HG02798 (cell line): ENCODE measurements at regions not wholly inside any gene's neighbourhood (a gene's known extent, or its start where the extent isn't known, plus 50 kb on each side); places are given as distances from the start of the nearest gene placed in this dataset.

ENCODE experiments used
- ATAC-seq: cut with Tn5 transposase; IDR thresholded peaks from one replicate; pipeline ENCODE4 v1.9.1; 2021; ENCODE audit warnings: mild to moderate bottlenecking; ENCODE audit not compliant: unreplicated experiment, poor library complexity

DNA sequence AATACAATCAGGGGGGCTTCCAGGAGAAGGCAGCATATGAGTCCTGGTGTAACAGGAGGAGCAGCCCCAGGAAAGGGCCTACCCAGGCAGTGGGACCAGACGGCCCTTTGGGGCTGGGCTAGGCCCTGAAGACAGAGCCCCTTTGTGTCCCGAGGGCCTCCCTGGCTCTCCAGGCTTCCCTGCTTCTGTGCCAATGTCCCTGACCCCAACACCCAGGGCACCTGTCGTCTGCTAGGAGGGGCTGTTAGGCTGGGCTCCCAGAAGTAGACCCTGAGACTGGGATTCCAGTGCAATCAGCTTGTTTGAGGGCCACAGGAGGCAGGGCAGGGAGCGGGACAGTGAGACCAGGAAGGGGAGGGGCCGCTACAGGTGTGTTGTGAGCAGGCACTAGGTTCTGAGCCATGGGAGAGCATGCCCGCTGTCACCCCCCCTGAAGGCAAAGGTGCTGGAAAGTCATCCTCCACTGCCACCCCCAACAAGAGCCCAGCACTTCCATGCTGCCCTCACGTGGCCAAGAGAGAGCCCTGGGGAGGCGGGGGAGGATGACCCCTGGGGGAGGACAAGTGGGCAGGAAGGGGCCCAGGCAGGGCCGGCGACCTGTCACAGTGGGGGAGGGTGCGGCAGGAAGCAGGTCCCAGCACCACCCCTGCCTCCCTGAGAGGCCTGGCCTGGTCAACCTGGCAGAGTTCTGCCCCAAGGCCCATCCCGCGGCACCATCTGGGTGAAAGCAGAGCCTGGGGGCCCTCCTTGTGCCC lies 64.8 kb downstream of the ADRA2C start:
- ATAC-seq, result no peak

DNA sequence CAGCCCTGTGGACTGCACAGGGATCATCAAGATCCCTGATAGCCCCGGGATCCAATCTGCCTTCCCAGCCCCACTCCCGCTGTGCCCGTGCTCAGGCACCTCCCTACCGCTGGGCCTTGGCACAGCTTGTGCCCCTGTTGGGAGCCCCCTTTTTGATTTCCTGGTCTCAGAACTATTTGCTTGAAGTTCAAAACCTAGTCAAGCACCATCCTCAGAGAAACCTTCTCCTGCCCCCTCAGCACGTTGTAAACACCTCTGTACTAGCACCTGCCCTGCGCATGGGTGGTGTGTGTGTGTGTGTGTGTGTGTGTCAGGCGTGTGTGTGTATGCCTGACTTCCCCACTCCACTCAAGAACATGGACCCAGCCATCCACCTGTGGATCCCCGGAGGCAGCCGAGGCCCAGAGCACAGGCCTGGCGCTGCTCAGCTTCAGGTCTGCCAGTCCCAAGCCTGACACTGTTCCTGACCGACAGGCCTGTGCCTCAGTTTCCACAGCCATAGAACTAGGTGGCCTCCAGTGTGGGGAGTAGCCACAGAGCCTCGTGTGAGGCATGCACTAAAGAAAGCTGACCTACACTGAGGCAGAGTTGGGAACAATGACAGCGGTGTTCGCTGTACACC lies 65.5 kb downstream of the ADRA2C start:
- no peak for ATAC-seq

DNA sequence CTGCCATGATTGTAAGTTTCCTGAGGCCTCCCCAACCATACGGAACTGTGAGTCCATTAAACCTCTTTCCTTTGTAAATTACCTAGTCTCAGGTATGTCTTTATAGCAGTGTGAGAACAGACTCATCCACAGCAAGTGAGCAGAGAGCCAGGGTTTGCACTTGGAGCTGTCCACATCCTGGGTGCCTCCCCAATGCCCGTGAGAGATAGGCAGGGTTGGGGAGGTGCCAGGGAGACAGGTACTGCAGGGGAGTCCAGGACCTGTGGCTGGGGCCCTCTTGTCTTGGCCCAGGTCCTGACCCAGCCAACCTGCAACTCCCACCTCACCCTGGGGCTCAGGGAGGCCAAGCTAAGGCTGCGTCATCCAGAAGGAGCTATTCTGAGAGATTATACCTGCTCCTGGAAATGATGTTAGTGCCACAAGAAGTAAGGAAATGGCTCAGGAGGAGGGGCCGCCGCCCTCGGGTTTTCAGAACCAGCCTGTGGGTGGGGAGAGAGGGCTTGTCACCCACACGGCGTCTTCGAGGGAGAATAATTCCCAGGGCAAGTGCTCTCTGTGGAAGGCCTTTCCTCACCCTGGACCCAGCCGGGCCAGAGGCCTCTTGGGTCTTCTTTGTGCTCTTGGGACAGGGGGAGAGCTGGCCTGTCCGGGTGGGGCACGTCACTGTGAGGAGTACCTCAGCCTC lies 66.5 kb downstream of the ADRA2C start:
- no peak for ATAC-seq

DNA sequence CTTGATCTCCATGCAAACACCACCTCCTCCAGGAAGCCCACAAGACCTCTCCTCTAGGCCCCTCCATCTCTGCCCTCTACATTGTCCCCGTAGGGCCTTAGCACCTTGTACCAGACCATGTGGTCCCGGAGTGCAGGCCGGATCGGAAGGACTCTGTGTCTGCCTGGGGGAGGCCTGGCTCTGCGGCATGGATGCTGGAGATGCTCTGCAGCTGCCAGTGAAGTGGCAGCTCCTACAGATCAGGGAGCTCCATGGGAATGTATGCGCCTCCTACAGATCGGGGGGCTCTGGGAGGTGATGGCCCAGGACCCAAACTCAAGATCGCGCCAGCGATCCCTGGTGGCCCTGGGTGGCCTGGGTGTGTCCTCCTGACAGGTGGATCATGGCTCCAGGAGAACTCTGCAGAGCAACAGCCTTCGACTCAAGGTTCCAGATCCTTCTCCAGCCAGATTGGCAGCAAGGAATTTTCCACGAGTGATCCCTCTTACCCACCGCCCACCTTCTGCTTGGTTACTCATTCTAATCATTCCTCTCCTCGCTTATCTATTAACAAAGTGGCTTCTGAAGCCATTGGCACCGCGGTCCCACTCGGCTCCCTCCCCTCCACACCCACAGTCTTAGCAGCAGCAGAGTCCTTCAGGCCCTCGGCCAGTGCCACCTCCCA lies 67.3 kb downstream of the ADRA2C start:
- ATAC-seq, result no peak

DNA sequence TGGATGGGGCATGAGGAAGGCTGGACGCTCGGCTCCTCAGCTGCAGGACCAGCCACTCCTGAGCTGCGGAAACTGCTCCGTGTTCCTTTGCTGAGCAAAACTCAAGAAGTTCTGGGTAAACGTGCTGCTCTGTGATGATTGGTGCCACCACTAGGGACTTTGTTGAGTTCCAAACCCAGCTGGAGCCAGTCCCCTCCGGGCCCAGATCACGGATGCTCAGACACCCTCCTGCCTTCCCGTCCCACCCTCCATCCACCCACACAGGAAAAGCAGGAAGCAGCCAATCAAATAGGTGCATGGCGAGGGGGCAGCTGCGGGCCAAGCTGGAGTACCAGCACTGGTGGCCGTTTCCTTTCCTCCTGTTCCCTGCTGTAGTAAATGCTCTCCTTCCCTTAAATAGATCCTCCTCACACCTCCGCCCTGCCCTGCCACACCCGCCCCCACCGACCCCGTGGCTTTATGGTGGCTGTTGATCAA lies 68.0 kb downstream of the ADRA2C start:
- ATAC-seq, result no peak

DNA sequence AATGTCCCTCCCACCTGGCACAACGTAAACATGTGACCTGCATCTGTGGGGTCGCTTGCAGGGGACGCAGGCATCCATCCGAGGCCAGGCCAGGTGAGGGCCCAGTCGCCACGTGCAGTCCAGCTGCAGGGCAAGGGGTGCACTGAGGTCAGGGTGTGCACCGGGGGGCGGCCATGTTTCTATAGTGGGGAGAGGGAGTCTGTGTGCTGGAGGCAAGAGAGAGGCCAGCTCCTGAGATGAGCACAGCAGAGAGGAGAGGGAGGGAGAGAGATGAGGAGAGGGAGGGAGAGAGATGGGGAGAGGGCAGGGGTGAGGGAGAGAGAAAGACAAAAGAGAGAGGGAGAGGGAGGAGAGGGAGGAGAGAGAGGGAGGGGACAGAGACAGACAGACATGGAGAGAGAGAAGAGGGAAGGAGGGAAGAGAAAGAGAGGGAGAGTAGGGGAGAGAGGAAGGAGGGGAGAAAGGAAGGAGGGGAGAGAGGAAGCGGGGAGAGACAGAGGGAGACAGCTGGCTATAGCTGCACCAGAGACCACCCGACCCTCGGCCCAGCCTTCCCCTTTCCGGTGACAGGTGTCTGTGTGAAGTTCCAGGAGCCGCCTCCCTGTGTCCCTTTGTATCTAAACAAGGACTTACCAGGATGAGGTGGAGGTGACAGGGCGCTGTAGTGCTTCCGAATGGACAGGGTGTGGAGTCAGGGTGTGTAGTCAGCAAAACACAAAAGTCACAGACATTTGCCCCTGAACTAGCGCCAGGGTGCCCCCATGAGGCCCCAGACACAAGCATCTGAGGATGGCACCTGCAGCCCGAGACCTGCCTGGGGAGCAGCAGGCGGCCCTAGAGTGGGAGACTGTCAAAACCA lies 68.7 kb downstream of the ADRA2C start:
- ATAC-seq, result no peak

DNA sequence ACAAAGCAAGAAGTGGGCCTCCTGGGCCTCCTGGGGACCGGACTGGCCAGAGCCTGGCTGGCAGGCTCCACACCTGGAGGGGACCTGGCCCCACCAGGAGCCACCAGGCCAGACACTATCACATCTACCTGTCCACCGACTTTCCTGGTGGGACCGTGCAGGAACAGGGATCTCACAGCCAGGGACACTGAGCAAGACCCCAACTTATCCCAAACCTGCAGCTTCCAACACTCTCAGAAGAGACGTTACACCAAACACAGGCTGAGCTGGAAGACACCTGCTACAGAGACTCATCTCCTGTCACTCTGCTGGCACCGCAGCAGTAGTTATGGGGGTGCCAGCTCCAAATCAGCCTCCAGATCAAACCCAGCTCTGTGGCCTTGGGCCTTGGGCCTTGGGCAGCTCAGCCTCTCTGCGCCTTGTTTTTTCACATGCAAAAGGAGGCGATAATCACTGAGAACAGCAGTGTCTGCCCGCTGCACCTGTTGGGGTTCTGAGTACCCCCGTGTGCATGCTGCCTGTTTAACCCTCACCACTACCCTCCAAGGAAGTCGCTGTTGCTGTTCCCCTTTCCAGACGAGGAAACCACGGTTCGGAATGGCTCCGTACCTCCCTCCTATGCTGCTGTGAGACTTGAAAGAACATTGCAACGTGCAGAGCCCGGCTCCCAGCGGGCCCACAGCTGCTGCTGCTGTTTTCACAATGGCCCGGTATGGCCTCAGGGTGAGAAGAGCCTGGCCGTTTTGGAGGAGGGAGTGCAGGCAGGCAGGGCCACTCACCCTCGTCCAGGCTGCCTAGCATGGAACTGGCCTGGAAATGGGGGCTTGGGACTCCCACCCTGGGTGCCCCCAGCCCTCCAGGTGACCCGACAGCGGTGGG lies 69.6 kb downstream of the ADRA2C start:
- ATAC-seq, result no peak

DNA sequence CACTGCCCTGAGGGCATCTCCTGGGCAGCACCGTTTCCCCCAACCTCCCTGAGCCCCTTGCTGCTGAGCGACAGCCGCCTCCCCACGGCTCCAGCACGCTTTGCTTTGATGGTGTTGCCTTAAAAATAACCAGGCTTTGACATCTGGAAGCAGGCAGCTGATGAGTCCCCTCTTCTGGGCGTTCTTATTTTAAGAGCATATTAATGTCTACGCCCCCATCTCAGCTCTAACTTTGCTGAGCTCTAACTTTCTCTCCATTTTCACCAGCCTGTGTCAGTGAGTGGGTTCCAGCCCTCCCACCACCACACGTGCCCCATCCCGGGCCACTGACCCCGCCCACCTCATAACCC lies 70.2 kb downstream of the ADRA2C start:
- ATAC-seq, result no peak

DNA sequence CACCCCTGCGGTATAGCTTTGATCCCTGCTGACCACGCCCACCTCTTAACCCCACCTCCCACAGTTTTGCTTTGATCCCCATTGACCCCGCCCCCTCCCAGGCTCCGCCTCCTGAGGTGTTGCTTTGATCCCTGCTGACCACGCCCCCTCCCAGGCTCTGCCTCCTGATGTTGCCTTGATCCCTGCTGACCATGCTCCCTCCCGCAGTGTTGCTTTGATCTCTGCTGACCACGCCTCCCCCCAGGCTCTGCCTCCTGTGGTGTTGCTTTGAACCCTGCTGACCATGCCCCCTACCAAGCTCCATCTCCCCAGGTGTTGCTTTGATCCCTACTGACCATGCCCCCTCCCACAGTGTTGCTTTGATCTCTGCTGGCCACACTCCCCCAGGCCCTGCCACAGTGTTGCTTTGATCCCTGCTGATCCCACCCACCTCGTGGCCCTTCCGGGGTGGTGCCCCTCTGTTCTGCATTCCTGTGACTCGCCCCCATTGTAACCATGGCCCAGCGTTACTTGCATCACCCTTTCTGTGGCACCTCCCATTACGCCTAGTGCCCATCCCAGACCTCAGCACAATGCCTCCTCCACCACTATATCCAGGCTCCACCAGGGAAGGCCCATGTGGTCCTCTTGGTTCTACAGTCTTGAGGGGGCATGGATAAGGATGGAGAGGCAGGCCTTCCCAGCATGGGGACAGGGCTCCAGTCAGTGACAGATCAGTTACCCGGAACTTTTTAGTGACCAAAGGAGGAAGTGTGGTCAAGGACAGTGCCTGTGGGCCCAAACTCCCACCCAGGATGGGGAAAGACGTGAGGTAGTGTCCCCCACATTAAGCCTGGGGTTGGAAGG lies 70.8 kb downstream of the ADRA2C start:
- ATAC-seq, result no peak

DNA sequence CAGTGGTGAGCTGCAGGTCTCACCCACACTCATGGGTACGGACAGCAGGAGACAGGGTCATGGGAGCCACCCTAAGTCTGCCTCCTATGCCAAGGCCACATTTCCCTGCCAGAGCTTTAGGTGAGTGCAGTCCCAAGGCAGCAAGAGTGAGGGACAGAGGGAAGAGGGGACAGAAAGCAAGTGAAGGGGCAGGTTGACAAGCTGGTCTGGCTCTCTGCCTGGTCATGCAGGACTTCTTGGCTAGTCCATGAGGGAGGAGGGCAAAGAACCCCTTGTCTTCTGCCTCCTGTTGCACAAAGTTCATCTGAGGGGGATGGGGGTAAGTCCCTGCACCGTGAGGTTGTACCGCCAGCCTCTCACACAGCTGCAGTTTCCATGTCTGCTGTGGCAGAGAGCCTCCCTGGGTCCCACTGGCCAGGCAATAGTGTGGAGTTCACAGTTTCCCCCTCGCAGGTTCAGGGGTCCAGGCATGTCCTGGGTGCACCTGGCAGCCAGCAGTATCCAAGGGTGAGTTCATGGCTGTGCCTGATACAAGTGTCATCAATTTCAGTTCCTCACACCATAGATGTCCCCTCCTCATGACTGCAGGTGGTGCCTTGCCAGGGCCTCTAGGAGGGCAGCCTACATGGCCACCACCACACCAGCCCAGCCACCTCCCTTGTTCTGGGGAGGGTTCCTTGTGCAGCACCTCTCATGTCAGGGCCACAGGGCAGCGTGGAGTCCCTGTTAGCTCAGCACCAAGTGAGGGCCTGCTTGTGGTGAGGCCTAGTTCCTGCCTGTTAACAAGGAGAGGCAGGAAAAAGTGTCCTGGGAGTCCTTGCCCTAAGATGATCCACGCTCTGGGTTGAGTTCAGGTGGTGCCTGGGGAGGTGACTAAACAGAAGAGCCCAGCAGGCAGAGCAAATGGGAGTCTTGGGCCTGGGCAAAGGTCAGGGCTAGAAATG lies 72.5 kb downstream of the ADRA2C start:
- no peak for ATAC-seq

DNA sequence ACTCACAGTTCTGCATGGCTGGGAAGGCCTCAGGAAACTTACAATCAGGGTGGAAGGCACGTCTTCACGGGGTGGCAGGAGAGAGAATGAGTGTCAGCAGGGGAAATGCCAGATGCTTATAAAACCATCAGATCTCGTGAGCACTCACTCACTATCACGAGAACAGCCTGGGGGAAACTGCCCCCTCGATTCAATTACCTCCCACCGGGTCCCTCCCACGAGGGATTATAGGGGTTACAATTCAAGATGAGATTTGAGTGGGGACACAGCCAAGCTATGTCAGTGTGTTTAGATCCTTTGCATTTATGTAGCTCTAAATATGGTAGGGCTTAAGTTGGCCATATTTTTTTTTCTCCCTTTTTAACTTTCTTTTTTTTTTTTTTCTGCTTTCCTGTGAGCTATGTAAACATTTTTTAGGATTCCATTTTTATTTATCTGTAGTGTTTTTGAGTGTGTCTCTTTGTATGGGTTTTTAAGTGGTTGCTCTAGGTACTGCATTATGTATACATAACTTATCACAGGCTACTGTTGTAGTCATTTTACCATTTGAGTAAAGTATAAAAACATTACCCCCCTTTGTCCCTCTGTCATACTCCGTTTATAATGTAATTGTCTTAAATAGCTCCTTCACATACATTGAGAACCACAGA lies 79.0 kb downstream of the ADRA2C start:
- no peak for ATAC-seq

DNA sequence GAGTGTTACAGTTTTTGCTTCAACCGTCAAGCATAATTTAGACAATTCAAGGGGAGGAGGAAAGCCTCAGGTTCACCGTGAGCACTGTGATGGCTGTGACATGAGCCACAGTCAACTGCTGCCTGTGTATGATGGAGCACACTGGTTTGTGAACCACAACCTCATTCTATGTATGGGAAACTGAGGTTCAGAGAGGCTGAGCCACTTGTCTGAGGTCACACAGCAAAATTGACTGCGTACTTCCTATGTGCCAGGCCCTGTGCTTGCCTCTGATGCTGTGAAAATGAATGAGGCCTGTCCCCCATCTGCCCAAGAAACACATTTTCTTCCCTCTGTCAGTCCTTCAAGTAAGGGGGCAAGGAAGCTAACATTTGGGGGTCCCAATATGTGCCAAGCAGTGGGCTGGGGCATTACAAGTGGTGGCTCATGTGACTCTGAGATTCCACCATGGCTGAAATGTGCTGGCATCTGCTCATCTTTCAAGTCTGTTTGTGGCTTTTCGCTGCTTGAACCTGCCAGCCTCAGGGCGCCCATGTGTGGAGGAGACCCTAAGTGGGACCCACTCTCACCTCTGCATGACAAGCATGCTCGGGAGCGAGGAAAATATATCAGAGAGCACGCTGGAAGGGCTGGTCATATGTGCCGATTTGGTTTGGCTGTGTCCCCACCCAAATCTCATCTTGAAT lies 79.7 kb downstream of the ADRA2C start:
- no peak for ATAC-seq

DNA sequence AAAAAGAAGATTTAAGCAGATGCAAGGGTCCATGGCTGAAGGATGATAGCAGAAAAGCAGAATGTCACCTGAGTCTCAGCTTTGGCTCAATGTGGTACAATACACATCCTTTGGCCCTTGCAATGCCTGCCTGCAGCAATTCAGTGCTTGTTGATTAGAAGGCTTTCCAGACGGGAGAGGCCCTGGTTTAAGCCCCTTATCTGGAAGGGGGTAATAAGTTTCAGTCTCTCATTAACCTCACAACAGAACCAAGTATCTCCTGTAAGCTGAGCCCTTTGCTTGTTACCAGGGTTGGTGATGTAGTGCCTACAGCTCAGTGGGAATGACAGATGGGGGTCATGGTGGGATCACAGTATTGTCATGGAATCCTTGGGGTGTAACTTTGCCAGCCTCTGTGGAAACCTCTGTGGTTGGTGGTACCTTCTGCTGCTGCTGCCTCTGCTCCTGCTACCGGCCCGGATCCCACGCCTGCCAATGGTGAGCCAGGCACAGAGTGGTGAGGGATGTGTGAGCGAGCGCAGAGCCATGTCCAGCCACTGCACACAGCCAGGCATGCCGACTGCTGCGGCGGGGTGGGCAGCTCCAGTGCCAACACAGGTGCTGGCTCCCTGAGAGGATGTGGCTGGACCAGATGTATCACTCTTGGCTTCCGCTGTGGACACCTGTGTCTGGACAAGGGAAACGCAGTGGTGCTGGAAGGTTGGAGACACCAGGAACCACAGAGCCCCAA lies 81.2 kb downstream of the ADRA2C start:
- no peak for ATAC-seq

DNA sequence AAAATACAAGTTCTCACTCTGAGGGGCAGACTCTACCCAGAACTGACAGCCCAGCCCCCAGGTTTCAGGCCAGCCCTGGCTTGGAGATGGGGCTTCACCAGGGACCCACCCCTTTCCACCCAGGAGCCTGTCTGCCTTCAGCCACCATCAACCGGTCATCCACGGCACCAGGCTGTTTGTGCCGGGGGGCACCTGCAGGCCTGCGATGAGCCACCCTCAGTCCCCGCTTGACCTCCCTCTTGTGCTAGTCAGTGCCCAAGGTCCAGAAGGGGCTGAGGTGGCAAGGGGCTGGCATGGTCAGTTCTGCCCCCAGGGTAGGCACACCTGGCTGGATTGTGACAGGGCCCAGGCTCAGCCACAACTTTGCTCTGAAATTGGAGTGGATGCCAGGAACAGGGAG lies 82.1 kb downstream of the ADRA2C start:
- ATAC-seq, result no peak

DNA sequence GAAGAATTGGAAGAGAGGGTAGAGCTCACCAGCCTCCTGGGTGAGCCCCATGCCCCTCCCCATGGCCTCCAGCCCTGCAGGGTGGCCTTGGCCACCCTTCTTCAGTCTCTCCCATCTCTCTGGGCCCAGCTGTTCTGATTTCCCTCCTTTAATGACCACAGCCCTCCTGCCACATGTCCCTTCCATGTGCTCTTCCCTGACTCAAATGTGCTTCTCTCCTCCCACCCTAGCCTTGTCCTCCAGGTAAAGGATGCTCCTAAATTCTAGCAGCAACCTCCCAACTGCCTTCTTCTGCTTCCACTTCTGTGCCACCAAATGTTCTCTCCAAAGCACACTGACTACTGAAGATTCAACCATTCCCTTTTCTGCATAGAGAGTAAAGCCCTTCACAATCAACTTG lies 83.0 kb downstream of the ADRA2C start:
- no peak for ATAC-seq

DNA sequence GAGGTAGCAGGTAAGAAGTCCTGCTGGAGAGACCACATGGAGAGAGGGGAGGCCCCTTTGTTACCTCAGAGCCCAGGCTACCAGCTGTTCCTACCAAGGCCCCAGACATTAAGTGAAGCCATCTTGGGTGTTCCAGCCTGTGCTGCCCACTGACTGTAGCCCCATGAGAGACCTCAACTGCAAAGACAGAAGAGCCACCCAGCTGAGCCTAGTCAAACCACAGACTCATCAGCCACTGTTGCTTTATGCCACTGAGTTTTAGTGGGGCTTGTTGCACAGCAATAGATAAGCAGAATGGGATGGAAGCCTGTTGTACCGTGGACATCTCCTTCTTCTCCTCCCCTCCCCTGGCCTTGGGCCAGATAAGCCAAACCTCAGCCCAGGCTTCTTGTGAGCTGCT lies 83.9 kb downstream of the ADRA2C start:
- no peak for ATAC-seq
